Stimulated activated naive CD4-positive, alpha-beta T cell treated with Interleukin-2 at 50 U/mL for 16 hours (primary cell): ENCODE measurements at regions not wholly inside any gene's neighbourhood (a gene's known extent, or its start where the extent isn't known, plus 50 kb on each side); places are given as distances from the start of the nearest gene placed in this dataset.

ENCODE experiments used
- DNase-seq: peaks from one replicate; lab custom pipeline; 2025; lab: John Stamatoyannopoulos, UW

GRCh38 chr12:19572920-19573558, 133.7 kb downstream of the AEBP2 start:
- peak; percentile 4 for DNase-seq

GRCh38 chr12:19573866-19574265, 134.6 kb downstream of the AEBP2 start:
- DNase-seq: no peak

- no peak for DNase-seq
Observed at GRCh38 chr12:19574601-19575000, 135.3 kb downstream of the AEBP2 start.

GRCh38 chr12:19575337-19576243, 136.3 kb downstream of the AEBP2 start:
- DNase-seq: no peak

- DNase-seq: no peak
Observed at GRCh38 chr12:19576506-19577280, 137.4 kb downstream of the AEBP2 start.

GRCh38 chr12:19577281-19577530, 137.9 kb downstream of the AEBP2 start:
- DNase-seq: no peak

GRCh38 chr12:19584732-19585131, 145.4 kb downstream of the AEBP2 start:
- no peak for DNase-seq

GRCh38 chr12:19588951-19589350, 149.7 kb downstream of the AEBP2 start:
- no peak for DNase-seq

- DNase-seq: no peak
Observed at GRCh38 chr12:19591951-19592350, 152.7 kb downstream of the AEBP2 start.

- DNase-seq: no peak
Observed at GRCh38 chr12:19596434-19597166, 157.3 kb downstream of the AEBP2 start.

GRCh38 chr12:19597167-19598026, 158.1 kb downstream of the AEBP2 start:
- no peak for DNase-seq

- no peak for DNase-seq
Observed at GRCh38 chr12:19605720-19606119, 166.4 kb downstream of the AEBP2 start.

- no peak for DNase-seq
Observed at GRCh38 chr12:19608039-19608438, 168.7 kb downstream of the AEBP2 start.

- no peak for DNase-seq
Observed at GRCh38 chr12:19613051-19613535, 173.8 kb downstream of the AEBP2 start.

GRCh38 chr12:19614601-19615383, 175.5 kb downstream of the AEBP2 start:
- no peak for DNase-seq

GRCh38 chr12:19615384-19615725, 176.1 kb downstream of the AEBP2 start:
- DNase-seq: no peak

- DNase-seq: no peak
Observed at GRCh38 chr12:19616781-19617180, 177.5 kb downstream of the AEBP2 start.

GRCh38 chr12:19620222-19620621, 180.9 kb downstream of the AEBP2 start:
- DNase-seq: no peak

GRCh38 chr12:19623751-19624399, 184.6 kb downstream of the AEBP2 start:
- no peak for DNase-seq

GRCh38 chr12:19624491-19624890, 185.2 kb downstream of the AEBP2 start:
- no peak for DNase-seq
